Keratinocyte (primary cell): ENCODE measurements at regions not wholly inside any gene's neighbourhood (a gene's known extent, or its start where the extent isn't known, plus 50 kb on each side); places are given as distances from the start of the nearest gene placed in this dataset.

ENCODE experiments used
- DNase-seq: peaks from one replicate; pipeline ENCODE4 v3.0.0-alpha.2; 2011; ENCODE audit warnings: low read depth, missing footprints, low spot score
- FAIRE-seq: peaks from 2 replicates; lab custom pipeline; 2011; peaks lifted over from hg19 to GRCh38; lab: Jason Lieb, UNC
- H2AFZ ChIP-seq: 2 replicates; pipeline ENCODE4 v1.6.0; 2012; ENCODE audit warnings: low read length, control low read depth, inconsistent platforms; ENCODE audit not compliant: control insufficient read depth
- H3K27ac ChIP-seq: 2 replicates; pipeline ENCODE4 v1.5.1; 2011; ENCODE audit warnings: low read length; ENCODE audit not compliant: control insufficient read depth, insufficient read depth
- H3K27me3 ChIP-seq: 3 replicates; pipeline ENCODE4 v1.6.0; 2011; ENCODE audit warnings: low read length; ENCODE audit not compliant: control insufficient read depth, insufficient read depth; ENCODE audit errors: extremely low read depth
- H3K36me3 ChIP-seq, 2 experiments: 2 replicates in 1 of 2; 3 replicates in 1 of 2; pipeline ENCODE4 v1.5.1; 2011; ENCODE audit warnings: low read length in 2 of 2, mild to moderate bottlenecking in 1 of 2; ENCODE audit not compliant: control insufficient read depth in 2 of 2, insufficient read depth in 2 of 2; ENCODE audit errors: extremely low read depth in 1 of 2
- H3K4me1 ChIP-seq: 3 replicates; pipeline ENCODE4 v1.5.1; 2011; ENCODE audit warnings: low read length; ENCODE audit not compliant: control insufficient read depth, insufficient read depth; ENCODE audit errors: extremely low read depth
- H3K4me2 ChIP-seq: 3 replicates; pipeline ENCODE4 v1.6.0; 2011; ENCODE audit warnings: low read depth, low read length; ENCODE audit not compliant: control insufficient read depth, insufficient read depth; ENCODE audit errors: extremely low read depth
- H3K4me3 ChIP-seq, 3 experiments: fragments of 200-600 bp in 1 of 3; sonication (generic) in 1 of 3; 2 replicates in 2 of 3; 3 replicates in 1 of 3; pipeline ENCODE4 v1.5.1; 2011 to 2016; ENCODE audit warnings: low read length in 3 of 3, mild to moderate bottlenecking in 3 of 3, control low read depth in 2 of 3, inconsistent platforms in 1 of 3, low read depth in 1 of 3, mixed read lengths in 1 of 3, mixed run types in 1 of 3, moderate library complexity in 1 of 3; ENCODE audit not compliant: control insufficient read depth in 2 of 3, insufficient read depth in 2 of 3; ENCODE audit errors: extremely low read depth in 1 of 3
- H3K79me2 ChIP-seq: 2 replicates; pipeline ENCODE4 v1.6.0; 2012; ENCODE audit warnings: low read length; ENCODE audit not compliant: control insufficient read depth, insufficient read depth
- H3K9ac ChIP-seq: 3 replicates; pipeline ENCODE4 v1.6.0; 2011; ENCODE audit warnings: low read length; ENCODE audit not compliant: control insufficient read depth, insufficient read depth; ENCODE audit errors: extremely low read depth
- H3K9me1 ChIP-seq: 3 replicates; pipeline ENCODE4 v1.6.0; 2011; ENCODE audit warnings: low read length; ENCODE audit not compliant: control insufficient read depth, insufficient read depth; ENCODE audit errors: extremely low read depth
- H3K9me3 ChIP-seq: 2 replicates; pipeline ENCODE4 v1.5.1; 2012; ENCODE audit warnings: low read depth, low read length; ENCODE audit not compliant: control insufficient read depth
- H4K20me1 ChIP-seq: 3 replicates; pipeline ENCODE4 v1.6.0; 2011; ENCODE audit warnings: low read length; ENCODE audit not compliant: control insufficient read depth, insufficient read depth; ENCODE audit errors: extremely low read depth
- EZH2 ChIP-seq: IDR thresholded peaks from one replicate; pipeline ENCODE4 v1.6.1; 2012; ENCODE audit warnings: inconsistent platforms, mild to moderate bottlenecking, low read length, moderate library complexity
- dilution Hi-C: fragments of 300-500 bp; cut with MboI; formaldehyde crosslinking; loops from one replicate; pipeline ENCODE4 v1.7.0; 2020; ENCODE audit warnings: low sequenced_read_pairs; ENCODE audit not compliant: extremely low pct_ligation_motif_present
- TF ChIP-seq, protein P1 (sequence below), 3 experiments: IDR thresholded peaks in 1 of 3; conservative IDR thresholded peaks in 1 of 3; optimal IDR thresholded peaks in 1 of 3; 2 replicates in 2 of 3; 3 replicates in 1 of 3; pipeline versions ENCODE3 to v1.5.1; 2011; ENCODE audit warnings: low read length in 3 of 3, mild to moderate bottlenecking in 3 of 3, moderate library complexity in 2 of 3, control low read depth in 1 of 3, inconsistent platforms in 1 of 3; ENCODE audit not compliant: insufficient read depth in 2 of 3; ENCODE audit errors: extremely low read depth in 1 of 3

DNA sequence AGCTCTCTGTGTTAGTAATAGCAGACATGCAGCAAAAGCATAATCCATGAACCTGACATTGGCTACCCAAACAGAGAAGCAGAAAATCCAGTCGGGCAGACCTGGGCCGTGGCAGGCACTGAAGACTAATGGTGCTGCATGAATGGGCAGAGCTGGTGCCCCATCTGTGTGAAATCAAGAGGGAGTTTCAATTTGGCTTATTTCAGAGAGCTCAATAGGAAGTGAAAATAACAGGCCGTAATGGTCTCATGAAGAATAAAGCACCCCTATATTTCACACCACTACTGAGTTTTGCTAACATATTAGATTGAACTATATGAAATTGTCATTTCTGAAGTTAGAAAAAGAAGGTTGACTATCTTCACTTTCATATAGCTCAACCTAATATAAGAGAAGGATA is 149.7 kb downstream of the ENC1 start:
- DNase-seq (no peak), FAIRE-seq (no peak)
- no peaks in the 10 kb centered on the region for H3K36me3 ChIP-seq
- H3K27ac ChIP-seq = no peak overlapping the region
- H2AFZ ChIP-seq = no peak overlapping the region
- no peaks in the 10 kb centered on the region for H3K9me3 ChIP-seq
- H4K20me1 ChIP-seq = no peaks in the 10 kb centered on the region
- no peak for TF ChIP-seq EZH2
- TF ChIP-seq, protein P1, sequence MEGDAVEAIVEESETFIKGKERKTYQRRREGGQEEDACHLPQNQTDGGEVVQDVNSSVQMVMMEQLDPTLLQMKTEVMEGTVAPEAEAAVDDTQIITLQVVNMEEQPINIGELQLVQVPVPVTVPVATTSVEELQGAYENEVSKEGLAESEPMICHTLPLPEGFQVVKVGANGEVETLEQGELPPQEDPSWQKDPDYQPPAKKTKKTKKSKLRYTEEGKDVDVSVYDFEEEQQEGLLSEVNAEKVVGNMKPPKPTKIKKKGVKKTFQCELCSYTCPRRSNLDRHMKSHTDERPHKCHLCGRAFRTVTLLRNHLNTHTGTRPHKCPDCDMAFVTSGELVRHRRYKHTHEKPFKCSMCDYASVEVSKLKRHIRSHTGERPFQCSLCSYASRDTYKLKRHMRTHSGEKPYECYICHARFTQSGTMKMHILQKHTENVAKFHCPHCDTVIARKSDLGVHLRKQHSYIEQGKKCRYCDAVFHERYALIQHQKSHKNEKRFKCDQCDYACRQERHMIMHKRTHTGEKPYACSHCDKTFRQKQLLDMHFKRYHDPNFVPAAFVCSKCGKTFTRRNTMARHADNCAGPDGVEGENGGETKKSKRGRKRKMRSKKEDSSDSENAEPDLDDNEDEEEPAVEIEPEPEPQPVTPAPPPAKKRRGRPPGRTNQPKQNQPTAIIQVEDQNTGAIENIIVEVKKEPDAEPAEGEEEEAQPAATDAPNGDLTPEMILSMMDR (optimal IDR thresholded peaks at IDR 0.05 in 1 of 3, IDR thresholded peaks at IDR 0.05 in 1 of 3, conservative IDR thresholded peaks at IDR 0.05 in 1 of 3; ENCODE audit: extremely low read depth in 1 of 3, insufficient read depth in 2 of 3, low read length in 3 of 3) = no peak
- H3K4me2 ChIP-seq = no peak overlapping the region
- dilution Hi-C loops = no loop called here
- no peaks in the 10 kb centered on the region for H3K79me2 ChIP-seq
- H3K9me1 ChIP-seq = no peaks in the 10 kb centered on the region
- H3K4me1 ChIP-seq = no peaks in the 10 kb centered on the region
- H3K9ac ChIP-seq = no peak overlapping the region
- H3K4me3 ChIP-seq = no peak overlapping the region
- no peaks in the 10 kb centered on the region for H3K27me3 ChIP-seq

DNA sequence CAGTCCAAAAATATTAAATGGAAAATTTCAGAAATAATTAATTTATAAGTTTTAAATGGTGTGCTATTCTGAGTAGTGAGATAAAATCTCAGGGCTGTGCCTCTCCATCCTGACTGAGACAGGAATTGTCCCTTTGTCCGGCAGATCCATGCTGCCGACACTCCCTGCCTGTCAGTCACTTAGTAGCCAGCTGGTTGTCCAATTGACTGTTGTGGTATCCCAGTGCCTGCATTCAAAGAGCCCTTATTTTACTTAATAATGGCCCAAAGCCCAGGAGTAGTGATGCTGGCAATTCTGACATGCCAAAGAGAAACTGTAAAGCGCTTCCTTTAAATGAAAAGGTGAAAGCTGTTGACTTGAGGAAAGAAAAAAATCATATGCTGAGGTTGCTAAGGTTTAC is 157.5 kb downstream of the ENC1 start:
- H3K4me3 ChIP-seq = no peak overlapping the region
- no peaks in the 10 kb centered on the region for H3K79me2 ChIP-seq
- no peaks in the 10 kb centered on the region for H3K9me3 ChIP-seq
- no peak for FAIRE-seq
- no peaks in the 10 kb centered on the region for H3K27me3 ChIP-seq
- H3K27ac ChIP-seq = no peak overlapping the region
- TF ChIP-seq EZH2 = no peak
- TF ChIP-seq, protein P1 (optimal IDR thresholded peaks at IDR 0.05 in 1 of 3, IDR thresholded peaks at IDR 0.05 in 1 of 3, conservative IDR thresholded peaks at IDR 0.05 in 1 of 3; ENCODE audit: extremely low read depth in 1 of 3, insufficient read depth in 2 of 3, low read length in 3 of 3) = no peak
- H4K20me1 ChIP-seq = no peaks in the 10 kb centered on the region
- H3K4me2 ChIP-seq = no peak overlapping the region
- H3K36me3 ChIP-seq = no peaks in the 10 kb centered on the region
- DNase-seq = no peak
- no peak overlapping the region for H3K9ac ChIP-seq
- H2AFZ ChIP-seq = no peak overlapping the region
- H3K4me1 ChIP-seq = no peaks in the 10 kb centered on the region
- H3K9me1 ChIP-seq = no peaks in the 10 kb centered on the region
- dilution Hi-C loops = no loop called here
